GM13977 (cell line): ENCODE measurements at regions not wholly inside any gene's neighbourhood (a gene's known extent, or its start where the extent isn't known, plus 50 kb on each side); places are given as distances from the start of the nearest gene placed in this dataset.

Experiments
- DNase-seq: peaks from one replicate; pipeline ENCODE4 v3.0.0; 2012; ENCODE audit warnings: low spot score
- in situ Hi-C: fragments of 300-500 bp; cut with MboI; formaldehyde crosslinking; loops from one replicate; pipeline ENCODE4 v1.12.0; 2022; ENCODE audit warnings: low sequenced_read_pairs, low pct_unique_long_range_greater_than_20kb, mixed read lengths, inconsistent platforms; ENCODE audit not compliant: unreplicated experiment
- TF ChIP-seq, protein P1 (sequence below): IDR thresholded peaks from 2 replicates; pipeline ENCODE4 v1.5.1; 2012; ENCODE audit warnings: mild to moderate bottlenecking, control low read depth; ENCODE audit not compliant: insufficient read depth; ENCODE audit errors: extremely low read depth, missing control alignments

DNA sequence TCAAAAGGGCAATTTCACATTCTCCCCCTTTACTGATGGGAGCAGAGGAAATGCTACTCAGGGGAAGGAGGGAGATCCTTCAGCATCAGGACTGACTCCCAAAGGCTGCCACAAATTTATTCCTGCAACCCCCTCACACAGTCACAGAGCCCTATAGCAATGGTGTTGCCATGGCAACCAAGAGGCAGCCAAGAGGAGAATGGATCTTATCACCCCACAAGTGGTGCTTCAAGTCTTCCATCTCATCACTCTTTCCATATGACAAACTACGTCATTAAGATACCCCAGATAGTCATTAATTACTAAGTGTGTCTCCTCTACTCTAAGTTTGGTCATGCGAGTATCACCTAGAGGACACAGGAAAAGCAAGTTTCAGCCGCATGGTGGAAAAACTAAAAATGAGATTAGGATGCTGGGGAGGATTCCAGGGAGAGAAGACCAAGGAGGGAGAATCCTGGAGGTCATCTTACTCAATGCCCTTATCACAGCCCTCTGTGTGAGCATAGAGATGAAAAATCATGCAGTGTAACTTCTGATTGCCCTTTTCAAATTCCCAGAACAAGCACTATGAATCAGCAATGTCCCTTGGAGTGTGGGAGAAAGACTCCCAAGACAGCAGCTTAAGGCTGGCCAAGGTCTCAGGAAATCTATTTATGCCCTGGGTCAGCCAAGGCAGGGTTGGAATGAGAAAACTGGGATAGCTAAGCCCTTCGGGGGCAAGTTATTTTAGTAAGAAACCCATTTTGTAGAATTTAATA is 885.7 kb upstream of the KLHL29 start:
- TF ChIP-seq, protein P1, sequence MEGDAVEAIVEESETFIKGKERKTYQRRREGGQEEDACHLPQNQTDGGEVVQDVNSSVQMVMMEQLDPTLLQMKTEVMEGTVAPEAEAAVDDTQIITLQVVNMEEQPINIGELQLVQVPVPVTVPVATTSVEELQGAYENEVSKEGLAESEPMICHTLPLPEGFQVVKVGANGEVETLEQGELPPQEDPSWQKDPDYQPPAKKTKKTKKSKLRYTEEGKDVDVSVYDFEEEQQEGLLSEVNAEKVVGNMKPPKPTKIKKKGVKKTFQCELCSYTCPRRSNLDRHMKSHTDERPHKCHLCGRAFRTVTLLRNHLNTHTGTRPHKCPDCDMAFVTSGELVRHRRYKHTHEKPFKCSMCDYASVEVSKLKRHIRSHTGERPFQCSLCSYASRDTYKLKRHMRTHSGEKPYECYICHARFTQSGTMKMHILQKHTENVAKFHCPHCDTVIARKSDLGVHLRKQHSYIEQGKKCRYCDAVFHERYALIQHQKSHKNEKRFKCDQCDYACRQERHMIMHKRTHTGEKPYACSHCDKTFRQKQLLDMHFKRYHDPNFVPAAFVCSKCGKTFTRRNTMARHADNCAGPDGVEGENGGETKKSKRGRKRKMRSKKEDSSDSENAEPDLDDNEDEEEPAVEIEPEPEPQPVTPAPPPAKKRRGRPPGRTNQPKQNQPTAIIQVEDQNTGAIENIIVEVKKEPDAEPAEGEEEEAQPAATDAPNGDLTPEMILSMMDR, result no peak
- no peak for DNase-seq
- in situ Hi-C loops, result no loop called here

DNA sequence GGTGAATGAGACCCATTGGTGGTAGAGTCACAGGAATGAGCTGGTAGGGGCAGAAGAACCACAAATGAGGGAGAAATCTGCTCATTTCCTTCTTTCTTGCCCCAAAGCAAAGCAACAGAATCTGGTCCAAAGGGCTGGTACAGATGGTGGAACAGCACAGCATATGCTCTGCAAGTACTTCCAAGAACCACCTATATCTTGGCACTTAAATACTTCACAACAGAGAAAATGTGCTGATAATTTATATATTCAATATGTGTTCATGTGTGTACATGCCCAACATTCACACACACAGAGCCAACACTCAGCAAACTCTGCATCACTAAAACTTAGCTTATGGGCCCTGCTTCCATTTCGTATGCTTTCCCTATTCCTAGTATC is 884.4 kb upstream of the KLHL29 start:
- no peak for DNase-seq
- TF ChIP-seq, protein P1, result no peak
- in situ Hi-C loops, result no loop called here

DNA sequence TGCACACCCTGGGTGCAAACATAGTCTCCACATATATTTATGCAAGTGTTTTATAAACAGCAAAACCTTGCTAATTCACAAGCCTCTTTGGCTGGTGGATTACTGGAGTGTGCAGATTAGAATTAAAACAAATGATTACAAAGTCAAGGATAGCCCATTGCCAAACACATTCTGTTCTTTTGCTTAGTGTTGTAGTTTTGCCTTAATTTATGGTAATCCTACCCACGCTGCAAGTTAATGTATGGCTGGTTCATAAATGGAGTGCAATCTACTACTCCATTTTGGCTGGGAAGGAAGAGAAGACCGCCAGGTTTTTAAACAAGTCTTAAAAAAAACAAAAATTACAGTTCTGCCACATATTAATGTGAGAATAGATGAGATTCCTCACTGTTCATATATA is 883.1 kb upstream of the KLHL29 start:
- in situ Hi-C loops, result no loop called here
- TF ChIP-seq, protein P1, result no peak

DNA sequence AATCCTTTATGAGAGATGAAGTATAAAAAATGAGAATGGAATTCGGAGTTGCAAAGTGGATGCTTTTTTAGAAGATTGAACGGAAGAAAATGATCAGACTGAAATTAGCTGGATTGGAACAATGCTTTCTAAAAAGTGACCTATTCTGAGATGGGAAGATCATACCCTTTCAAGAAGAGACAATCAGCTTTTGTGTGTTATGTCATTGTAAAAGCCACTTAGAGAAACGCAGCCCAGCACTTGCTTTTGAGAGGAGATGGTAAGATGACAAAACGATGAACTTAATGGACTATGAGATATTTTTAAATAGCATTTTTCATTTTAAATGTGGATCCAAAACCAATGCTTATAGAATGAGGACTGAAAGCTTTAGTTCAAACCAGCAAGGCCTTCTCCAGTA is 871.4 kb upstream of the KLHL29 start:
- in situ Hi-C loops, result no loop called here

More for the DNA sequence above, 883.1 kb upstream of the KLHL29 start:
- DNase-seq, result no peak

DNA sequence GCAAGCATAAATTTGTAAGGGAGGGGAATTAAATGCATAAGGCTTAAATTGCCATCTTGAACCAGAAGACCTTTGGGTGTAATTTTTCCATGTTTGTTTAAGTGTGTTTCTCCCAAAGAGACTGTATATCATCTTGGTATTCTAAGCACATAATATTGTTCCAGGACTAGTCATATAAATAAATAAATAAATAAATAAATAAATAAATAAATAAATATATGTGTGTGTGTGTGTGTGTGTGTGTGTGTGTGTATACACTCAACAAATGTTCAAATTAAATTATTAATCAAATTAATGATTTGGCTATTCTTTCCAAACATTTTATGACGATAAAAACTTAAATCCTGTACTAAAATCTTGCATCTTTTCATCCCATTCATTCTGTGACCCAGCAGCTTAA is 867.8 kb upstream of the KLHL29 start:
- in situ Hi-C loops, result no loop called here
- TF ChIP-seq, protein P1, result no peak
- DNase-seq, result no peak

More for the DNA sequence above, 871.4 kb upstream of the KLHL29 start:
- DNase-seq, result no peak
- TF ChIP-seq, protein P1, result no peak

DNA sequence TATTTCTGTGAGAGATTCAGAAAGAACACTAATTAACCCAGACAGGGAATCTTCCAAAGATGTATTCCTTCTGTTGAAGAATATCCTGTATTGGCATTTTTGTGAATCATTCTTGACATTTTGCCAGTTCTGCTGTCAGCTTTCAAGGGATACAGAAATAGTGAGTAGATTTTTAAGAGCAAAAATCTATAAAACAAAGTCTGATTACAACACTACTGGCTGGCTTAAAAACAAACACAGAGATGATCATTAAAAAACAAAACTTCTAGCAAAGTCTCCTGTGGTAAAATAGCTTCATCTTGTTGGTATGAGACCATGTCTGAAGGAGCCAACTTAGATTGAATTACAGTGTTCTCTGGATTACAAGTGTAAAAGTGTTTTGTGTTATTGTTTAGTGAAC is 866.3 kb upstream of the KLHL29 start:
- in situ Hi-C loops, result no loop called here
- no peak for DNase-seq
- TF ChIP-seq, protein P1, result no peak
